Transverse colon (tissue), 3 donors: ENCODE measurements at regions not wholly inside any gene's neighbourhood (a gene's known extent, or its start where the extent isn't known, plus 50 kb on each side); places are given as distances from the start of the nearest gene placed in this dataset.
A peak's percentile ranks its signal among the peaks of the same experiment; 100 is the strongest.

Source experiments
- CTCF ChIP-seq, 5 experiments: fragments of 200-600 bp in 3 of 5; fragments of 450-650 bp in 2 of 5; sonication (generic) in 3 of 5; IDR thresholded peaks; 1 replicate in 2 of 5; 2 replicates in 3 of 5; pipeline ENCODE4 v1.5.1; 2016 to 2017; ENCODE audit warnings: antibody characterized with exemption in 5 of 5, inconsistent platforms in 3 of 5, mild to moderate bottlenecking in 2 of 5, moderate library complexity in 1 of 5
- EP300 ChIP-seq: sonication (generic); formaldehyde crosslinking; IDR thresholded peaks from one replicate; pipeline ENCODE4 v1.6.1; 2017; ENCODE audit warnings: antibody characterized with exemption, low read depth
- POLR2A ChIP-seq: fragments of 450-650 bp; IDR thresholded peaks from one replicate; pipeline ENCODE4 v1.6.1; 2016; ENCODE audit warnings: antibody characterized with exemption, mild to moderate bottlenecking, moderate library complexity

DNA sequence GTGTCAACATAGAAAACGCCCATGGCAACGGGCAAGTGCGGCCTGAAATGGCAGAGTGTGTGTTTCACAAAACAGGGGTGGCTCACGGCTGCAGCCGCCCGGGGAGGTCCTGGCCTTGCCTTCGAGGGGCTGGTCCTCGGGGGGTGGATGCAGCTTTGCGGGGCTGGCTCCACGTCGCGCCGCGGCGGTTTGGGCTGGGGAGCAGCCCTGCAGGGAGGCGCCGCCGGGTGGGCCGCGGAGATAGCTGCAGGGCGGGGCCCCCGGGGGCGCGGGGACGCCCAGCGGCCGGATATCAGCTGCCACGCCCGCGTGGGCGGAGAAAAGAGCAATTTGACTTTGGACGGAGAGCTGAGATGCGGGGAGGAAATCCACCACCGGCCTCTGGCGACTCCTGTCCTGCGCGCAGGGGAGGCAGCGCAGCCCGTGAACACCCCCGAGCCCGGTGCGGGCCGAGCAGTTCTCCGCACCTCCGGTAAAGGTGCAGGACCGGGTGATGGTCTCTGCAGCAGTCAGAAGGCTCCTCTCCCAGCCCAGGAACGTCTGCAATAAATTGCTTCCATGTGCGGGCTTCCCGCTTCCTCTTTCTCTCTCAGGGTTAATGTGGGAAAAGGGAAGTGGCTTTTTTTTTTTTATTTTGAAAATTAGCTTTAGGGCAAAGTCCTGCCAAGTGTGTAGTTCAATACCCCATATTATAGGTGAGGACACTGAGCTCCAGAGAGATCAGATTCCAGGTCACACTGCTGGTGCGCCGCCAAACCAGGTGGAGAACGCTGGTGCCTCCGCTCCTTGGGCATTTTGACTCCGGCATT, 110.5 kb downstream of the ARF6 start:
- peak; percentile 8 to 57 (median 29) for TF ChIP-seq CTCF (IDR thresholded peaks at IDR 0.05)
- no peak for TF ChIP-seq EP300
- TF ChIP-seq POLR2A: peak; percentile 91
